Keratinocyte (primary cell): ENCODE measurements at regions not wholly inside any gene's neighbourhood (a gene's known extent, or its start where the extent isn't known, plus 50 kb on each side); places are given as distances from the start of the nearest gene placed in this dataset.

Experiments used
- EZH2 ChIP-seq: IDR thresholded peaks from one replicate; pipeline ENCODE4 v1.6.1; 2012; ENCODE audit warnings: inconsistent platforms, mild to moderate bottlenecking, low read length, moderate library complexity
- TF ChIP-seq, protein P1 (sequence below), 3 experiments: IDR thresholded peaks in 1 of 3; conservative IDR thresholded peaks in 1 of 3; optimal IDR thresholded peaks in 1 of 3; 2 replicates in 2 of 3; 3 replicates in 1 of 3; pipeline versions ENCODE3 to v1.5.1; 2011; ENCODE audit warnings: low read length in 3 of 3, mild to moderate bottlenecking in 3 of 3, moderate library complexity in 2 of 3, control low read depth in 1 of 3, inconsistent platforms in 1 of 3; ENCODE audit not compliant: insufficient read depth in 2 of 3; ENCODE audit errors: extremely low read depth in 1 of 3

- TF ChIP-seq, protein P1, sequence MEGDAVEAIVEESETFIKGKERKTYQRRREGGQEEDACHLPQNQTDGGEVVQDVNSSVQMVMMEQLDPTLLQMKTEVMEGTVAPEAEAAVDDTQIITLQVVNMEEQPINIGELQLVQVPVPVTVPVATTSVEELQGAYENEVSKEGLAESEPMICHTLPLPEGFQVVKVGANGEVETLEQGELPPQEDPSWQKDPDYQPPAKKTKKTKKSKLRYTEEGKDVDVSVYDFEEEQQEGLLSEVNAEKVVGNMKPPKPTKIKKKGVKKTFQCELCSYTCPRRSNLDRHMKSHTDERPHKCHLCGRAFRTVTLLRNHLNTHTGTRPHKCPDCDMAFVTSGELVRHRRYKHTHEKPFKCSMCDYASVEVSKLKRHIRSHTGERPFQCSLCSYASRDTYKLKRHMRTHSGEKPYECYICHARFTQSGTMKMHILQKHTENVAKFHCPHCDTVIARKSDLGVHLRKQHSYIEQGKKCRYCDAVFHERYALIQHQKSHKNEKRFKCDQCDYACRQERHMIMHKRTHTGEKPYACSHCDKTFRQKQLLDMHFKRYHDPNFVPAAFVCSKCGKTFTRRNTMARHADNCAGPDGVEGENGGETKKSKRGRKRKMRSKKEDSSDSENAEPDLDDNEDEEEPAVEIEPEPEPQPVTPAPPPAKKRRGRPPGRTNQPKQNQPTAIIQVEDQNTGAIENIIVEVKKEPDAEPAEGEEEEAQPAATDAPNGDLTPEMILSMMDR (optimal IDR thresholded peaks at IDR 0.05 in 1 of 3, IDR thresholded peaks at IDR 0.05 in 1 of 3, conservative IDR thresholded peaks at IDR 0.05 in 1 of 3; ENCODE audit: extremely low read depth in 1 of 3, insufficient read depth in 2 of 3, low read length in 3 of 3): no peak
- no peak for TF ChIP-seq EZH2
Observed at GRCh38 chr6:19664050-19664449, 173.1 kb upstream of the ID4 start.
